Mesodermal cell (in vitro differentiated cells): ENCODE measurements at regions not wholly inside any gene's neighbourhood (a gene's known extent, or its start where the extent isn't known, plus 50 kb on each side); places are given as distances from the start of the nearest gene placed in this dataset.
"Not testable (repeated sequence)": the region's sequence is repeated elsewhere in the genome, so short reads cannot be mapped to it uniquely, and the experiment has no call there.

Experiments used
- H3K27ac ChIP-seq: 2 replicates; pipeline ENCODE4 v1.7.0; 2013; ENCODE audit warnings: mild to moderate bottlenecking, low read depth, low read length, moderate library complexity; ENCODE audit not compliant: severe bottlenecking
- H3K36me3 ChIP-seq: 2 replicates; pipeline ENCODE4 v1.7.1; 2013; ENCODE audit warnings: mild to moderate bottlenecking, low read length, moderate library complexity; ENCODE audit not compliant: control insufficient read depth, insufficient read depth
- H3K4me1 ChIP-seq: one replicate; pipeline ENCODE4 v1.7.1; 2013; ENCODE audit warnings: mild to moderate bottlenecking, low read length; ENCODE audit not compliant: insufficient read depth, control insufficient read depth, poor library complexity, severe bottlenecking
- H3K4me3 ChIP-seq: 2 replicates; pipeline ENCODE4 v1.7.0; 2013; ENCODE audit warnings: low read length, control low read depth, mild to moderate bottlenecking; ENCODE audit not compliant: insufficient read depth, poor library complexity, severe bottlenecking; ENCODE audit errors: extremely low read depth
- H3K9me3 ChIP-seq: 2 replicates; pipeline ENCODE4 v1.7.1; 2013; ENCODE audit warnings: mild to moderate bottlenecking, low read length, moderate library complexity; ENCODE audit not compliant: control insufficient read depth
- WGBS, 2 experiments: methylation state at CpG; one replicate each; pipeline ENCODE4 v1.1.5; 2013; ENCODE audit warnings: missing lambda C conversion rate in 2 of 2; ENCODE audit not compliant: insufficient coverage in 2 of 2; 5-methylcytosine and 5-hydroxymethylcytosine counted together

- no peaks in the 10 kb centered on the region for H3K36me3 ChIP-seq
- H3K4me3 ChIP-seq = no peak overlapping the region
- no peaks in the 10 kb centered on the region for H3K9me3 ChIP-seq
- WGBS, 2 experiments = 80 to 100% methylated on average over 1 to 2 of the region's 3 CpGs
- no peak overlapping the region for H3K27ac ChIP-seq
- H3K4me1 ChIP-seq = peaks cover 8% of the 10 kb centered on the region
Observed at GRCh38 chr16:65743558-65743957, 621.7 kb upstream of the CDH11 start.

GRCh38 chr16:65740711-65741110, 618.8 kb upstream of the CDH11 start:
- peaks cover 14% of the 10 kb centered on the region for H3K4me1 ChIP-seq
- no peaks in the 10 kb centered on the region for H3K36me3 ChIP-seq
- no peaks in the 10 kb centered on the region for H3K9me3 ChIP-seq
- no peak overlapping the region for H3K4me3 ChIP-seq
- no peak overlapping the region for H3K27ac ChIP-seq

GRCh38 chr16:65739518-65739917, 617.7 kb upstream of the CDH11 start:
- Histone ChIP-seq H3K36me3 (no peaks in the 10 kb centered on the region), H3K4me1 (peaks cover 8% of the 10 kb centered on the region), H3K4me3 (no peak overlapping the region), H3K9me3 (no peaks in the 10 kb centered on the region), H3K27ac (no peak overlapping the region)
- 83 to 100% methylated on average over 1 of the region's 3 CpGs for WGBS, 2 experiments

- Histone ChIP-seq H3K4me1 (peaks cover 8% of the 10 kb centered on the region), H3K36me3 (no peaks in the 10 kb centered on the region), H3K9me3 (no peaks in the 10 kb centered on the region), H3K4me3 (no peak overlapping the region), H3K27ac (no peak overlapping the region)
- 52 to 66% methylated on average over 3 of the region's 4 CpGs for WGBS, 2 experiments
Observed at GRCh38 chr16:65737831-65738230, 616.0 kb upstream of the CDH11 start.

GRCh38 chr16:65735615-65736014, 613.8 kb upstream of the CDH11 start:
- not testable (repeated sequence) for H3K36me3 ChIP-seq, H3K27ac ChIP-seq, H3K4me1 ChIP-seq, H3K9me3 ChIP-seq, H3K4me3 ChIP-seq

- peaks cover 8% of the 10 kb centered on the region for H3K4me1 ChIP-seq
- 43 to 50% methylated on average over 1 of the region's 3 CpGs for WGBS, 2 experiments
- no peak overlapping the region for H3K27ac ChIP-seq
- no peak overlapping the region for H3K4me3 ChIP-seq
- H3K9me3 ChIP-seq = peaks cover 15% of the 10 kb centered on the region
- H3K36me3 ChIP-seq = no peaks in the 10 kb centered on the region
Observed at GRCh38 chr16:65733721-65734120, 611.9 kb upstream of the CDH11 start.

- Histone ChIP-seq H3K27ac (no peak overlapping the region), H3K4me3 (no peak overlapping the region), H3K36me3 (no peaks in the 10 kb centered on the region), H3K9me3 (peaks cover 15% of the 10 kb centered on the region), H3K4me1 (peaks cover 11% of the 10 kb centered on the region)
Observed at GRCh38 chr16:65731833-65732232, 610.0 kb upstream of the CDH11 start.

- no peak overlapping the region for H3K4me3 ChIP-seq
- peaks cover 15% of the 10 kb centered on the region for H3K9me3 ChIP-seq
- no peaks in the 10 kb centered on the region for H3K36me3 ChIP-seq
- H3K4me1 ChIP-seq = peaks cover 14% of the 10 kb centered on the region
- H3K27ac ChIP-seq = no peak overlapping the region
- WGBS, 2 experiments = 90 to 100% methylated on average over 1 to 2 of the region's 2 CpGs
Observed at GRCh38 chr16:65728652-65729051, 606.8 kb upstream of the CDH11 start.

GRCh38 chr16:65728167-65728566, 606.3 kb upstream of the CDH11 start:
- 33 to 43% methylated on average over 2 to 3 of the region's 3 CpGs for WGBS, 2 experiments
- peaks cover 15% of the 10 kb centered on the region for H3K9me3 ChIP-seq
- peak overlapping the region; percentile 64 for H3K27ac ChIP-seq
- H3K4me3 ChIP-seq = no peak overlapping the region
- peaks cover 15% of the 10 kb centered on the region for H3K4me1 ChIP-seq
- no peaks in the 10 kb centered on the region for H3K36me3 ChIP-seq

- WGBS, 2 experiments = 72 to 86% methylated on average over 3 to 7 of the region's 8 CpGs
- Histone ChIP-seq H3K4me3 (no peak overlapping the region), H3K9me3 (peaks cover 15% of the 10 kb centered on the region), H3K36me3 (no peaks in the 10 kb centered on the region), H3K4me1 (peaks cover 15% of the 10 kb centered on the region), H3K27ac (peak overlapping the region; percentile 64)
Observed at GRCh38 chr16:65727534-65728137, 605.8 kb upstream of the CDH11 start.

- Histone ChIP-seq H3K4me1 (peaks cover 15% of the 10 kb centered on the region), H3K36me3 (no peaks in the 10 kb centered on the region), H3K9me3 (peaks cover 10% of the 10 kb centered on the region), H3K4me3 (no peak overlapping the region), H3K27ac (no peak overlapping the region)
- 88 to 100% methylated on average over 3 to 5 of the region's 5 CpGs for WGBS, 2 experiments
Observed at GRCh38 chr16:65725156-65725845, 603.4 kb upstream of the CDH11 start.
